NCI-H2107 (cell line): ENCODE measurements at regions not wholly inside any gene's neighbourhood (a gene's known extent, or its start where the extent isn't known, plus 50 kb on each side); places are given as distances from the start of the nearest gene placed in this dataset.

Source experiments
- DNase-seq: peaks from one replicate; lab custom pipeline; 2025; lab: John Stamatoyannopoulos, UW

- DNase-seq = no peak
Measured at GRCh38 chr13:72448082-72448481, 279.3 kb downstream of the MZT1 start.

- no peak for DNase-seq
Measured at GRCh38 chr13:72444999-72445398, 282.4 kb downstream of the MZT1 start.

GRCh38 chr13:72437458-72437857 is 290.0 kb downstream of the MZT1 start:
- no peak for DNase-seq

- no peak for DNase-seq
Measured at GRCh38 chr13:72435251-72435650, 292.2 kb downstream of the MZT1 start.

- DNase-seq = no peak
Measured at GRCh38 chr13:72431981-72432682, 295.3 kb downstream of the MZT1 start.

GRCh38 chr13:72430923-72431322 is 296.5 kb downstream of the MZT1 start:
- no peak for DNase-seq

GRCh38 chr13:72427757-72428528 is 299.5 kb downstream of the MZT1 start:
- no peak for DNase-seq

GRCh38 chr13:72424059-72424458 is 303.4 kb downstream of the MZT1 start:
- no peak for DNase-seq

GRCh38 chr13:72415817-72416216 is 311.6 kb downstream of the MZT1 start:
- DNase-seq = no peak

- no peak for DNase-seq
Measured at GRCh38 chr13:72412481-72412880, 314.9 kb downstream of the MZT1 start.

- no peak for DNase-seq
Measured at GRCh38 chr13:72405441-72405840, 322.0 kb downstream of the MZT1 start.

GRCh38 chr13:72403396-72404010 is 323.9 kb downstream of the MZT1 start:
- DNase-seq = no peak

GRCh38 chr13:72400856-72401255 is 326.6 kb downstream of the MZT1 start:
- DNase-seq = no peak

GRCh38 chr13:72399351-72399750 is 328.1 kb downstream of the MZT1 start:
- no peak for DNase-seq

- DNase-seq = no peak
Measured at GRCh38 chr13:72397265-72397664, 330.2 kb downstream of the MZT1 start.

GRCh38 chr13:72390909-72391308 is 336.5 kb downstream of the MZT1 start:
- DNase-seq = no peak

GRCh38 chr13:72386138-72386684 is 341.2 kb downstream of the MZT1 start:
- no peak for DNase-seq

- no peak for DNase-seq
Measured at GRCh38 chr13:72384879-72385278, 342.6 kb downstream of the MZT1 start.

GRCh38 chr13:72384186-72384823 is 343.1 kb downstream of the MZT1 start:
- no peak for DNase-seq

- DNase-seq = no peak
Measured at GRCh38 chr13:72383646-72384045, 343.8 kb downstream of the MZT1 start.

GRCh38 chr13:72379581-72379980 is 347.8 kb downstream of the MZT1 start:
- DNase-seq = no peak

GRCh38 chr13:72368031-72368430 is 359.4 kb downstream of the MZT1 start:
- DNase-seq = no peak
